ENCODE measurements at regions not wholly inside any gene's neighbourhood (a gene's known extent, or its start where the extent isn't known, plus 50 kb on each side); places are given as distances from the start of the nearest gene placed in this dataset.

- intact Hi-C loops (cut with DNase I), result no loop called here
- no peak for DNase-seq (ENCODE audit: low spot score)
Observed at GRCh38 chr5:18008940-18009339, 374.7 kb downstream of the TAF11L14 start.

DNA sequence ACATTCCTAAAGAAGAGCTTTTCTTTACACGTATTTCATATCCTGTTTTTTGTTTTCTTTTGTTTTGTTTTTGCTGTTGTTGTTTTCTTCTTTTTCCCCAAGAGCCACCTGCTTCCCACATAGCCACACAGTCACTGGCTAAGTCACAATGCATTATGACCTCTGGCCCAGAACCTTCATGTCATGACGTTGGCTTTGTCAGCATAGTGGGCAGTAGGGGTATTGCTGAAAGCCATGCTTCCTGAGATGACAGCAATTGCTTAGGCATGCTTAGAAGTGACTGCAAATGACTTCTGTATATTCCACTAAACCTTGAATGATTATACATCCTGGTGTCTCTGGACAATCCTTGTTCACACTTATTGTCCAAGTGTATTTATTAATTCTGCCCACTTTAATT is 375.8 kb downstream of the TAF11L14 start:
- no peak for DNase-seq (ENCODE audit: low spot score)
- intact Hi-C loops (cut with DNase I), result no loop called here

- no peak for DNase-seq (ENCODE audit: low spot score)
- intact Hi-C loops (cut with DNase I), result no loop called here
Observed at GRCh38 chr5:18018472-18018871, 384.2 kb downstream of the TAF11L14 start.

DNA sequence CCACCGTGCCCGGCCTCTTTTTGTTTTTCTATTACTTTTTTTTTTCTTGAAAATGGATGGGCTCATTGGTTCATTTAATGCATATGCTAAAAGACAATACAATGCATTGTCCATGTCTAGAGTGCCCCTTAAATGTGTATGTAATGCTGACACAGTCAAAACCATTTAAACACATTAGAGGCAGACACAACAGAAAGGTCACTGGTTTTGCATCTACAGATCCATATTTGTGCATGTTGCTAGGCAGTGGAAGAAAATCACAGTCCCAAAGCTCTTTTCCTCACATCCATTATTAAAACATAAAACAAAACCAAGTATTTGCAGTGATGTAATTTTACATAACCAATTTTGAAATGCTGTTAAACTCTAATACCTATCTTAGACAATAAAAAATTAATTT is 389.0 kb downstream of the TAF11L14 start:
- DNase-seq (ENCODE audit: low spot score), result no peak
- intact Hi-C loops (cut with DNase I), result no loop called here

DNA sequence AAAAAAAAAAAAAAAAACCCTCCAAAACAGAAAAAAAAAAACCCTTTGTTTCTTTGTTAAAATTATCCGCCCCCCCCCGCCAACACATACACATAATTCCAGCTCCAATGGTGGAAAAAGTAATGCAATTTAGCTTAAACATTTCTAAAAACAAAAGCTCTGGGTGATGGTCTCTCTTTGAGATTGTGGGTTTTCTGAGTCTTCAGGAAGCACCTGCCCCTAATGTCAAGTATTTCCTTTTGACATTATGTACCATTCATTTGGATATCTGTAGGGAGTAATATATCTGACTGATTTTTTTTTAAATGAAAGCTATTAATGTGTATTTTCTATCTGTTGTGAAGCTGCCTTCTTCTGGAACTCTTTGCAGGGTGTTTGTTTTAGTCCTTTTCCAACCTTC is 389.7 kb downstream of the TAF11L14 start:
- intact Hi-C loops (cut with DNase I), result no loop called here
- DNase-seq (ENCODE audit: low spot score), result no peak

DNA sequence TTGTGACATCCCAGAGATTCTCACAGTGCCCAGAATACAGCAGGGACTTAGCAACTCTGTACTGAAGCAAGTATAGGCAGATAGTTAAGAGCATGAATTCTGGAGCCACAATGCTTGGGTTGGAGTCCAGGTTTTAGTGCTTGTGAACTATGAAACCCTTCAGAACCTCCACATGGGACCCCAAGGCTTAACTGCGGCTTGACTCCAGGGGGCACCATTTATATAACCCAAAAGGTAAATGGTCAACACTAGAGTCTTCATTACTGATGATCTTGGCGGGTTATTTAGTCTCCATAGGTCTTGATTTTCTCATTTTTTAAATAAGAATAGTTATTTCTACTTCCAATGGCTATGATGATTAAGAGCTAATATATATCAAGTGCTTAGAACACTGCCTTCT is 390.3 kb downstream of the TAF11L14 start:
- DNase-seq (ENCODE audit: low spot score), result no peak
- intact Hi-C loops (cut with DNase I), result no loop called here

DNA sequence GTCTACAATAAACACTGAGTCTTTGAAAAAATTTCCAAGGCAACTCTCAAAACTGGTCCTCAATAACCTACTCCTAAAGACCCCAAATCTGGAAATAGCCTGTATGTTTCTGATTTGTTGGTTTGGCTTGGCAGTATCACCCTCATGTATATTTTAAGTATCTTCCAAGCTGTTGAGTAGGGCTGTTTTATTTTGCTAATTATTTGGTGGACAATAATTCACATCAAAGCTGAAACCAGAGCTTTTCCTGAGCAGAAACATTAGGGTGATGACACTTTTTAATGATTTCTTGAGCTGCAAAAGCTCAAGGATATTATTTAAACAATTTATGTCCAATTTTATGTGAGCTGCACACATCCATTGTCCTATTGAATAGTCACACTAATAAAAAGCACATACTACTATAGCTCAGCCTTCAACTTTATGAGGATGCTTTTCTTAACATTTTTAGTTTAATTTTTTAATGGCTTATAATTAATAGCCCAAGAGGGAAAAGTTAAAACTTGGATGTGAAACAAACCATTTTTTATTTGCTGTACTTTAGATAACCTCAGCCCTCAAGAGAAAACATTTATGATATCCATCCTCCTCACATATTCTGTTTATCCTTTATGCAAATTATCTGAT is 393.1 kb downstream of the TAF11L14 start:
- intact Hi-C loops (cut with DNase I), result no loop called here
- no peak for DNase-seq (ENCODE audit: low spot score)

- intact Hi-C loops (cut with DNase I), result no loop called here
- no peak for DNase-seq (ENCODE audit: low spot score)
Observed at GRCh38 chr5:18028036-18028435, 393.8 kb downstream of the TAF11L14 start.

GRCh38 chr5:18032744-18033143 is 398.5 kb downstream of the TAF11L14 start:
- intact Hi-C loops (cut with DNase I), result no loop called here
- DNase-seq (ENCODE audit: low spot score), result no peak

DNA sequence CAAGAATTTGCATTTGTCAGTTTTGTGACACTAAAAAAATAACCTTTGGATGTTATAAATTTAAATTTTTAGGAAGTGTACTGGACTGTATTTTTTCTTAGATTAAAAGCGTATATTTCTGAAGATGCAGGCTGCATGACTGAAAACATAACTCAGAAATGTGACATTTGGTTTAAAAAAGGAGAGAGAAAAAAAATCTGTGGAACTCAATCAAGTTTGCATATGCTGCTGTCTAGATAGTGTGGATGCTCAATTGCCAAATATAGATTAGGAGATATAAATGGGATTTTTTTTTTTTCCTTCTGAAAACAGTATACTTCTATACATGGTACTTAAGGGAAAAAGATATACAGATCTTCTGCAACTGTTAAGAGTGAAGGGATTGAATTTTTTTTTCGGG is 402.3 kb downstream of the TAF11L14 start:
- intact Hi-C loops (cut with DNase I), result no loop called here
- no peak for DNase-seq (ENCODE audit: low spot score)

DNA sequence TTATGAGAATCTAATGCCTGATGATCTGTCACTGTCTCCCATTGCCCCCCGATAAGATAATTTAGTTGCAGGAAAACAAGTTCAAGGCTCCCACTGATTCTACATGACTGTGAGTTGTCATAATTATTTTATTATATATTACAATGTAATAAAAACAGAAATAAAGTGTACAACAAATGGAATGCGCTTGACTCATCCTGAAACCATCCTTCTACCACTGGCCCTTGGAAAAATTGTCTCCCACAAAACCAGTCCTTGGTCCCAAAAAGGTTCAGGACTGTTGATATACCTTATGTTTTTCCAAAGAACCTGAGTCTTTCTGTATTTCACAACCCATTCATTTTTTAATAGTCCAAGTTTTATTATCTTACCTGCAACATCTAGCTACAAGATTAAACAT is 403.5 kb downstream of the TAF11L14 start:
- DNase-seq (ENCODE audit: low spot score), result no peak
- intact Hi-C loops (cut with DNase I), result no loop called here

DNA sequence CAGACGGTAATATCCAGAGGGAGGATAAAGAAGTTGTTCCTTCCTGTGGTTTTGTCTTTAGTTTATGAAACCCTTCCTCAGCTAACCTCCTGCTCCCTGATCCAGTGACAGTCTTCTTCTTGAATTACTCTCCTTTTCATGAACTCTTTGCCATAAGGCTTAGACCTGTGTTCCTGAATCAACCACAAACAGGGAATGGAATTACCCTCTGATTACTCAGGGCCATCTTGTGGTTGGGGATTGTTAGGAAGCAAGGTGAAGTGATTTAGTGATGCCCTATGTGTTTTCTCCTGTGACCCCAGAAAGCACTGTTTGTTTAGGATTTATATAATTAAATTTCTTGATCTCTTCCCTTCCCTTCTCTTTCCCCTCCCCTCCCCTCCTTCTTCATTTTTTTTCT is 409.1 kb downstream of the TAF11L14 start:
- intact Hi-C loops (cut with DNase I), result no loop called here
- no peak for DNase-seq (ENCODE audit: low spot score)

- DNase-seq (ENCODE audit: low spot score), result no peak
- intact Hi-C loops (cut with DNase I), result no loop called here
Observed at GRCh38 chr5:18048449-18048848, 414.2 kb downstream of the TAF11L14 start.

DNA sequence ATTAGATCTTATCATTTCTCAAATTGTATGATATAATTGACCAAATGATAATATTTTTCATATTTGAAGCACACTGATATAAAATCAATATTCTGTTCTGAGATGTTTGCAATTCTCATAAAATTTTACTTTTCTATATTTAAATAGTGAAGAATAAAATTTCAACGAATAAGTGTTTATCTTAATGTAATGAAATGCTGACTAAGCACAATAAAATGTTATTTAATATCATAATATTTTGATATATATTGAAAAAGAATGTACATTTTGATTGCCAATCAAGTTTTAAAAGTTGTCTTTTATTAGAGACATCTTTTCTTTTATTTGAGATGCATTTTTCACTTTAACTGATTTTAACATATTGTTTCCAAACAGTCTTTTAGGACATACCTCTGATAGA is 416.1 kb downstream of the TAF11L14 start:
- DNase-seq (ENCODE audit: low spot score), result no peak
- intact Hi-C loops (cut with DNase I), result no loop called here

- no peak for DNase-seq (ENCODE audit: low spot score)
- intact Hi-C loops (cut with DNase I), result no loop called here
Observed at GRCh38 chr5:18050776-18051175, 416.5 kb downstream of the TAF11L14 start.

- no peak for DNase-seq (ENCODE audit: low spot score)
- intact Hi-C loops (cut with DNase I), result no loop called here
Observed at GRCh38 chr5:18051953-18052352, 417.7 kb downstream of the TAF11L14 start.

DNA sequence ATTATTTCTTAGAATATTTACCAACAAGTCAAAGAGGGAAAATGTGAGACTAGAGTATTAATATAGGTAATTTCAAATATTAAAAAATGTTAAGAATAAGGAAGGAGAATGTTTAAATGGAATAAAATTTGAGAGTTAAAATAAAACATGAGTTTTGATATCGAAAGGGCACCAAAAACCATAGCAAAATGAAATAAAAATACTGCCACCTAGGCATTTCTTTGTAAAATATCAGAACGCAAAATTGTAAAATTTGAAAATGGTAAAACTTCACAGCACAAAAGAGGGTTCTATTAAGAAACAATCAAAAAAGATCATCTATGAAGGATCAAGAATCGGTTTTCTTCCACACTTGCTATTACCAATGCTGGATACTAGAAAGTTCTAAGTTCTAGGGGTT is 418.3 kb downstream of the TAF11L14 start:
- DNase-seq (ENCODE audit: low spot score), result no peak
- intact Hi-C loops (cut with DNase I), result no loop called here

- DNase-seq (ENCODE audit: low spot score), result no peak
- intact Hi-C loops (cut with DNase I), result no loop called here
Observed at GRCh38 chr5:18057725-18058124, 423.5 kb downstream of the TAF11L14 start.

GRCh38 chr5:18067615-18068014 is 433.4 kb downstream of the TAF11L14 start:
- intact Hi-C loops (cut with DNase I), result no loop called here
- no peak for DNase-seq (ENCODE audit: low spot score)

DNA sequence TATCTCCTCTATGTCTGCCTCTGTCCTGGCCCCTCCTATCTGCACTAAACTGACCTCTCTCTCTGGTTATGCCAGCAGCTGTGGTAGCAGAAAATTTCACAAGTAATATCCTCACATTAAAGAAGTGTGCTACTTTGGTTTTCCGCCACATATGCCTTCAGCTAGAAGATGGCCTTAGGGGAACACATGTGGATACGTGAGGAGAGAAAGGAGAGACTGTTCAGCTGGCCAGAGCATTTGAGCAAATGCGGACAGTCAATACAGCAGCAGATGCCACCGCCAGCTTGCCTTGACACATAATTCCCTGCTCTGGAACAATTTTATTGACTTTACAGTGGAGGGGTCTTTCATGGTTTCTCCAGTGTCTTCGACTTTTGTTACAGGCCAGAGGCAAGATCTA is 434.6 kb downstream of the TAF11L14 start:
- intact Hi-C loops (cut with DNase I), result no loop called here

DNA sequence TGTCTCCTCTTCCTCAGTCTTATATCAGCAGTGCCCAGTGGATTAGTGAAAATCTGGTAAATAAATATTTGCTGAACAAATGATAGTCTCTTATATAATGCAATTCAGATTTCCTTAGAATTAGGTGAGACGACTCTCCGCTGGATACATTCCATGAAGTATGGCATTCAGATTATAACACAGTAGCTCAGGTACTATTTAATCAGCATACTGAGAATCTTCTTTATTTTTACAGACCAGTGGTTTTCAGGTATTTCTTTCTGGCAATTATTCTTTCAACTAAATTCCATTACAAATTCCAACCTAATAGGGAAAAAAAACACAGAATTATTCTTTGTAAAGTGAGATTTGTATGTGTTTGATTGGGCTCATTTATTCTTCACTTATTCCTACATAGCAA is 435.5 kb downstream of the TAF11L14 start:
- DNase-seq (ENCODE audit: low spot score), result no peak
- intact Hi-C loops (cut with DNase I), result no loop called here

More for the DNA sequence above, 434.6 kb downstream of the TAF11L14 start:
- no peak for DNase-seq (ENCODE audit: low spot score)

GRCh38 chr5:18072600-18072999 is 438.3 kb downstream of the TAF11L14 start:
- intact Hi-C loops (cut with DNase I), result no loop called here
- no peak for DNase-seq (ENCODE audit: low spot score)
